ENCODE measurements at regions not wholly inside any gene's neighbourhood (a gene's known extent, or its start where the extent isn't known, plus 50 kb on each side); places are given as distances from the start of the nearest gene placed in this dataset.

GRCh38 chr10:26642896-26643653, 54.4 kb upstream of the PDSS1 start:
- H3K4me3 ChIP-seq (ENCODE audit: low read length): no peak overlapping the region
- no peaks in the 10 kb centered on the region for H3K4me1 ChIP-seq (ENCODE audit: insufficient read depth, low read length)
- H3K9ac ChIP-seq (ENCODE audit: low read depth, low read length): no peak overlapping the region
- no peaks in the 10 kb centered on the region for H3K36me3 ChIP-seq (ENCODE audit: insufficient read depth, low read depth, low read length)
- H3K9me3 ChIP-seq (ENCODE audit: insufficient read depth, low read depth, low read length): no peaks in the 10 kb centered on the region
- no peak overlapping the region for H3K27ac ChIP-seq (ENCODE audit: low read length)
- H3K27me3 ChIP-seq (ENCODE audit: insufficient read depth, low read length): no peaks in the 10 kb centered on the region

GRCh38 chr10:26647602-26648244, 49.8 kb upstream of the PDSS1 start:
- H3K4me3 ChIP-seq (ENCODE audit: low read length): no peak overlapping the region
- no peak overlapping the region for H3K27ac ChIP-seq (ENCODE audit: low read length)
- H3K9ac ChIP-seq (ENCODE audit: low read depth, low read length): no peak overlapping the region
- no peaks in the 10 kb centered on the region for H3K4me1 ChIP-seq (ENCODE audit: insufficient read depth, low read length)
- H3K9me3 ChIP-seq (ENCODE audit: insufficient read depth, low read depth, low read length): no peaks in the 10 kb centered on the region
- H3K36me3 ChIP-seq (ENCODE audit: insufficient read depth, low read depth, low read length): no peaks in the 10 kb centered on the region
- no peaks in the 10 kb centered on the region for H3K27me3 ChIP-seq (ENCODE audit: insufficient read depth, low read length)

Measured in iPS-20b (cell line).